ENCODE measurements at regions not wholly inside any gene's neighbourhood (a gene's known extent, or its start where the extent isn't known, plus 50 kb on each side); places are given as distances from the start of the nearest gene placed in this dataset.

- no peak for FAIRE-seq
- Histone ChIP-seq H3K27ac (ENCODE audit: extremely low read length, insufficient read depth, low read length) (no peak overlapping the region), H3K4me3 (replicated peaks in 1 of 3; ENCODE audit: insufficient read depth in 1 of 3, low read depth in 2 of 3, low read length in 3 of 3) (no peak overlapping the region), H3K36me3 (replicated peaks in 1 of 2; ENCODE audit: control insufficient read depth in 1 of 2, insufficient read depth in 2 of 2, low read length in 2 of 2) (no peaks in the 10 kb centered on the region), H2AFZ (ENCODE audit: low read length) (no peak overlapping the region), H3K9ac (ENCODE audit: insufficient read depth, low read depth, low read length) (no peak overlapping the region), H3K4me1 (ENCODE audit: insufficient read depth, low read length) (no peaks in the 10 kb centered on the region), H3K9me3 (ENCODE audit: low read length) (no peaks in the 10 kb centered on the region), H3K4me2 (ENCODE audit: low read depth, low read length) (no peak overlapping the region), H3K27me3 (ENCODE audit: control insufficient read depth in 1 of 2, insufficient read depth in 2 of 2, low read length in 2 of 2) (no peaks in the 10 kb centered on the region), H4K20me1 (ENCODE audit: insufficient read depth, low read length) (no peaks in the 10 kb centered on the region), H3K79me2 (ENCODE audit: insufficient read depth, low read length) (no peaks in the 10 kb centered on the region)
- TF ChIP-seq CEBPZ (IDR thresholded peaks at IDR 0.05; ENCODE audit: low read length) (no peak), MZF1 (CRISPR knock-in tag; IDR thresholded peaks at IDR 0.05; ENCODE audit: borderline replicate concordance) (no peak), ZNF557 (CRISPR knock-in tag; IDR thresholded peaks at IDR 0.05) (no peak), ZNF274 (CRISPR knock-in tag; IDR thresholded peaks at IDR 0.05) (no peak)
- no TSS peak for BruUV-seq (replicated peaks)
- no peak for DNase-seq (ENCODE audit: low spot score)
- intact Hi-C loops (cut with micrococcal nuclease; ENCODE audit: unreplicated experiment) (no loop called here), in situ Hi-C loops (cut with HindIII; ENCODE audit: extremely low pct_ligation_motif_present, low pct_unique_long_range_greater_than_20kb) (no loop called here)
- no peak for ATAC-seq
- 5% methylated on average over 1 of the region's 1 CpG for WGBS (ENCODE audit: low lambda C conversion rate)
- CTCF ChIA-PET (ENCODE audit: low intra/inter-chr PET ratio, low total read pairs), result no interaction called here
- POLR2A ChIA-PET, result no interaction called here
Observed at GRCh38 chr1:176325664-176326063, 118.6 kb upstream of the COP1 start.

GRCh38 chr1:176323472-176323871 is 116.4 kb upstream of the COP1 start:
- DNase-seq (ENCODE audit: low spot score) (no peak), ATAC-seq (no peak), FAIRE-seq (no peak)
- ChIA-PET POLR2A (no interaction called here), CTCF (ENCODE audit: low intra/inter-chr PET ratio, low total read pairs) (no interaction called here)
- intact Hi-C loops (cut with micrococcal nuclease; ENCODE audit: unreplicated experiment) (no loop called here), in situ Hi-C loops (cut with HindIII; ENCODE audit: extremely low pct_ligation_motif_present, low pct_unique_long_range_greater_than_20kb) (no loop called here)
- TF ChIP-seq TSC22D2 (CRISPR knock-in tag; IDR thresholded peaks at IDR 0.05; ENCODE audit: borderline replicate concordance) (no peak), SOX6 (IDR thresholded peaks at IDR 0.05) (no peak), SOX6 (CRISPR knock-in tag; IDR thresholded peaks at IDR 0.05) (no peak), ZNF558 (CRISPR knock-in tag; IDR thresholded peaks at IDR 0.05; ENCODE audit: borderline replicate concordance) (no peak), ZNF503 (CRISPR knock-in tag; IDR thresholded peaks at IDR 0.05) (no peak), HDAC1 (CRISPR knock-in tag; IDR thresholded peaks at IDR 0.05) (no peak), ETV6 (CRISPR knock-in tag; conservative IDR thresholded peaks at IDR 0.05) (no peak), ZNF234 (CRISPR knock-in tag; conservative IDR thresholded peaks at IDR 0.05) (no peak), TEAD2 (CRISPR knock-in tag; IDR thresholded peaks at IDR 0.05) (no peak), ZNF460 (CRISPR knock-in tag; IDR thresholded peaks at IDR 0.05; ENCODE audit: borderline replicate concordance) (no peak), NAIF1 (CRISPR knock-in tag; IDR thresholded peaks at IDR 0.05; ENCODE audit: borderline replicate concordance) (no peak), MED8 (CRISPR knock-in tag; IDR thresholded peaks at IDR 0.05; ENCODE audit: insufficient replicate concordance) (no peak)
- Histone ChIP-seq H3K36me3 (replicated peaks in 1 of 2; ENCODE audit: control insufficient read depth in 1 of 2, insufficient read depth in 2 of 2, low read length in 2 of 2) (no peaks in the 10 kb centered on the region), H3K79me2 (ENCODE audit: insufficient read depth, low read length) (no peaks in the 10 kb centered on the region), H3K4me3 (replicated peaks in 1 of 3; ENCODE audit: insufficient read depth in 1 of 3, low read depth in 2 of 3, low read length in 3 of 3) (no peak overlapping the region), H2AFZ (ENCODE audit: low read length) (no peak overlapping the region), H3K4me2 (ENCODE audit: low read depth, low read length) (no peak overlapping the region), H3K9ac (ENCODE audit: insufficient read depth, low read depth, low read length) (no peak overlapping the region), H3K9me3 (ENCODE audit: low read length) (no peaks in the 10 kb centered on the region), H3K27me3 (ENCODE audit: control insufficient read depth in 1 of 2, insufficient read depth in 2 of 2, low read length in 2 of 2) (no peaks in the 10 kb centered on the region), H4K20me1 (ENCODE audit: insufficient read depth, low read length) (no peaks in the 10 kb centered on the region), H3K27ac (ENCODE audit: extremely low read length, insufficient read depth, low read length) (no peak overlapping the region), H3K4me1 (ENCODE audit: insufficient read depth, low read length) (no peaks in the 10 kb centered on the region)
- 2% methylated on average over 2 of the region's 3 CpGs for WGBS (ENCODE audit: low lambda C conversion rate)
- no TSS peak for BruUV-seq (replicated peaks)
